Esophagus muscularis mucosa (tissue), 4 donors: ENCODE measurements at regions not wholly inside any gene's neighbourhood (a gene's known extent, or its start where the extent isn't known, plus 50 kb on each side); places are given as distances from the start of the nearest gene placed in this dataset.

Experiments
- DNase-seq: peaks from one replicate; pipeline ENCODE4 v3.0.0-alpha.2; 2017; ENCODE audit errors: extremely low spot score
- H3K27ac ChIP-seq, 4 donors: fragments of 200-600 bp; sonication (generic); replicated peaks in 1 of 4; 1 replicate in 3 of 4; 2 replicates in 1 of 4; pipeline ENCODE4 v1.5.1; 2016 to 2019; ENCODE audit warnings: mild to moderate bottlenecking in 1 of 4
- H3K27me3 ChIP-seq, 4 donors: fragments of 200-600 bp; sonication (generic); one replicate each; pipeline versions ENCODE4 v1.5.1 to v1.6.0; 2016 to 2019
- H3K36me3 ChIP-seq, 4 donors: fragments of 200-600 bp; sonication (generic); one replicate each; pipeline ENCODE4 v1.5.1; 2016 to 2019
- H3K4me1 ChIP-seq, 4 donors: fragments of 200-600 bp; sonication (generic); one replicate each; pipeline ENCODE4 v1.5.1; 2016 to 2019
- H3K4me3 ChIP-seq, 4 donors: fragments of 200-600 bp; sonication (generic); 1 replicate in 2 of 4; 2 replicates in 2 of 4; pipeline ENCODE4 v1.5.1; 2016 to 2019; ENCODE audit warnings: mild to moderate bottlenecking in 4 of 4, moderate library complexity in 1 of 4
- H3K9me3 ChIP-seq, 4 donors: fragments of 200-600 bp; sonication (generic); 1 replicate in 3 of 4; 2 replicates in 1 of 4; pipeline ENCODE4 v1.5.1; 2016 to 2019
- CTCF ChIP-seq, 3 experiments: fragments of 200-600 bp in 2 of 3; fragments of 450-650 bp in 1 of 3; sonication (generic) in 2 of 3; IDR thresholded peaks; one replicate each; pipeline ENCODE4 v1.5.1; 2017 to 2019; ENCODE audit warnings: antibody characterized with exemption in 3 of 3, mild to moderate bottlenecking in 2 of 3, moderate library complexity in 1 of 3
- EP300 ChIP-seq: sonication (generic); formaldehyde crosslinking; IDR thresholded peaks from one replicate; pipeline ENCODE4 v1.6.1; 2017; ENCODE audit warnings: antibody characterized with exemption
- POLR2A ChIP-seq: fragments of 450-650 bp; IDR thresholded peaks from one replicate; pipeline ENCODE4 v1.6.1; 2017; ENCODE audit warnings: antibody characterized with exemption, moderate library complexity, mild to moderate bottlenecking, low read depth
- POLR2AphosphoS5 ChIP-seq, 2 donors: sonication (generic); formaldehyde crosslinking; IDR thresholded peaks; one replicate each; pipeline ENCODE4 v1.6.1; 2017; ENCODE audit warnings: antibody characterized with exemption in 2 of 2
- WGBS: methylation state at CpG from one replicate; pipeline ENCODE4 v1.1.5; 2018; 5-methylcytosine and 5-hydroxymethylcytosine counted together
- intact Hi-C: fragments of 100-400 bp; cut with DNase I; formaldehyde crosslinking; loops from one replicate; pipeline ENCODE4 v1.15.1; 2023

GRCh38 chr6:115612216-115612615, 448.5 kb downstream of the FRK start:
- intact Hi-C loops, result no loop called here
- H3K4me1 ChIP-seq, result peaks cover 0 to 8% (median 0%) of the 10 kb centered on the region in 4 donors
- 0% methylated on average over 1 of the region's 1 CpG for WGBS
- DNase-seq, result no peak
- no peak overlapping the region for H3K4me3 ChIP-seq
- H3K36me3 ChIP-seq, result no peaks in the 10 kb centered on the region
- H3K9me3 ChIP-seq, result no peaks in the 10 kb centered on the region
- no peak for TF ChIP-seq CTCF (IDR thresholded peaks at IDR 0.05)
- no peak for TF ChIP-seq POLR2A
- TF ChIP-seq POLR2AphosphoS5 (IDR thresholded peaks at IDR 0.05), result no peak
- no peak for TF ChIP-seq EP300
- no peak overlapping the region for H3K27ac ChIP-seq
- H3K27me3 ChIP-seq, result no peaks in the 10 kb centered on the region

GRCh38 chr6:115610696-115611095, 450.0 kb downstream of the FRK start:
- H3K4me3 ChIP-seq, result no peak overlapping the region
- TF ChIP-seq POLR2AphosphoS5 (IDR thresholded peaks at IDR 0.05) (no peak), EP300 (no peak), CTCF (IDR thresholded peaks at IDR 0.05) (no peak), POLR2A (no peak)
- H3K36me3 ChIP-seq, result no peaks in the 10 kb centered on the region
- intact Hi-C loops, result no loop called here
- H3K27me3 ChIP-seq, result no peaks in the 10 kb centered on the region
- peaks cover 0 to 8% (median 0%) of the 10 kb centered on the region in 4 donors for H3K4me1 ChIP-seq
- H3K9me3 ChIP-seq, result no peaks in the 10 kb centered on the region
- DNase-seq, result no peak
- 82% methylated on average over 5 of the region's 5 CpGs for WGBS
- no peak overlapping the region for H3K27ac ChIP-seq

DNA sequence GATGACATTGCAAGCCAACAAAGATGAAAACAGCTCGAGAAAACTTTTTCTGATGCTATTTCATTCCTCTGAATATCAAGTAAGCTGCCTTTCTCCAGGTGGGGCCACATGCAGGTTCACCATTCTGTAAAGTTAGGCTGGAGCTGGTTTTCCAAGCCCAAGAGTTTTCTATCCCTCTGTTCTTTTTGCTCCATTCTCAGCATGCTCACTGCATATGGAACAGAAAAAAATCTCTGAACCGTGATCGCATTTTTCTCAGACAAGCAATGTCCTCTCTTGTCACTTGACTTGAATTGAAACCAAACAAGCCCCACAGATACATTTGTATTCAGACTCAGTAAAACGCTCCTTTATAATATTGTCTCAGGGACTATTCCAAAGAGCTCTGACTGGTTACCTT, 451.6 kb downstream of the FRK start:
- no peak overlapping the region for H3K27ac ChIP-seq
- peaks cover 0 to 8% (median 0%) of the 10 kb centered on the region in 4 donors for H3K4me1 ChIP-seq
- no peaks in the 10 kb centered on the region for H3K27me3 ChIP-seq
- no peak for DNase-seq
- H3K36me3 ChIP-seq, result no peaks in the 10 kb centered on the region
- intact Hi-C loops, result no loop called here
- no peak for TF ChIP-seq POLR2AphosphoS5 (IDR thresholded peaks at IDR 0.05)
- no peak for TF ChIP-seq EP300
- no peak for TF ChIP-seq CTCF (IDR thresholded peaks at IDR 0.05)
- TF ChIP-seq POLR2A, result no peak
- 86% methylated on average over 4 of the region's 4 CpGs for WGBS
- H3K9me3 ChIP-seq, result no peaks in the 10 kb centered on the region
- H3K4me3 ChIP-seq, result no peak overlapping the region

- no peaks in the 10 kb centered on the region for H3K9me3 ChIP-seq
- no peak for TF ChIP-seq EP300
- no peak for TF ChIP-seq POLR2AphosphoS5 (IDR thresholded peaks at IDR 0.05)
- TF ChIP-seq CTCF (IDR thresholded peaks at IDR 0.05), result no peak
- no peak for TF ChIP-seq POLR2A
- no peaks in the 10 kb centered on the region for H3K27me3 ChIP-seq
- 86% methylated on average over 3 of the region's 3 CpGs for WGBS
- no peaks in the 10 kb centered on the region for H3K4me1 ChIP-seq
- DNase-seq, result no peak
- H3K4me3 ChIP-seq, result no peak overlapping the region
- intact Hi-C loops, result no loop called here
- H3K27ac ChIP-seq, result no peak overlapping the region
- no peaks in the 10 kb centered on the region for H3K36me3 ChIP-seq
Observed at GRCh38 chr6:115602466-115602865, 458.2 kb downstream of the FRK start.

- Histone ChIP-seq H3K4me1 (no peaks in the 10 kb centered on the region), H3K27me3 (no peaks in the 10 kb centered on the region), H3K9me3 (peaks cover 0 to 4% (median 0%) of the 10 kb centered on the region in 4 donors), H3K4me3 (no peak overlapping the region), H3K36me3 (no peaks in the 10 kb centered on the region), H3K27ac (no peak overlapping the region)
- intact Hi-C loops, result no loop called here
- DNase-seq, result no peak
- 79% methylated on average over 2 of the region's 2 CpGs for whole genome bisulfite sequencing
- TF ChIP-seq POLR2A (no peak), EP300 (no peak), POLR2AphosphoS5 (IDR thresholded peaks at IDR 0.05) (no peak), CTCF (IDR thresholded peaks at IDR 0.05) (no peak)
Observed at GRCh38 chr6:115601509-115601908, 459.2 kb downstream of the FRK start.
